ENCODE measurements at regions not wholly inside any gene's neighbourhood (a gene's known extent, or its start where the extent isn't known, plus 50 kb on each side); places are given as distances from the start of the nearest gene placed in this dataset.

GRCh38 chr2:128625963-128626759 lies 307.5 kb upstream of the HS6ST1 start:
- TF ChIP-seq CTCF (IDR thresholded peaks at IDR 0.05; ENCODE audit: control insufficient read depth, insufficient read depth, low read depth, low read length, missing control alignments) = no peak
- DNase-seq (ENCODE audit: low read depth) = no peak
- H3K4me3 ChIP-seq (ENCODE audit: control insufficient read depth, low read depth, low read length) = no peak overlapping the region

GRCh38 chr2:128626760-128627511 lies 308.3 kb upstream of the HS6ST1 start:
- no peak for TF ChIP-seq CTCF (IDR thresholded peaks at IDR 0.05; ENCODE audit: control insufficient read depth, insufficient read depth, low read depth, low read length, missing control alignments)
- no peak overlapping the region for H3K4me3 ChIP-seq (ENCODE audit: control insufficient read depth, low read depth, low read length)
- no peak for DNase-seq (ENCODE audit: low read depth)

GRCh38 chr2:128628206-128628605 lies 309.5 kb upstream of the HS6ST1 start:
- TF ChIP-seq CTCF (IDR thresholded peaks at IDR 0.05; ENCODE audit: control insufficient read depth, insufficient read depth, low read depth, low read length, missing control alignments) = no peak
- DNase-seq (ENCODE audit: low read depth) = no peak
- no peak overlapping the region for H3K4me3 ChIP-seq (ENCODE audit: control insufficient read depth, low read depth, low read length)

DNA sequence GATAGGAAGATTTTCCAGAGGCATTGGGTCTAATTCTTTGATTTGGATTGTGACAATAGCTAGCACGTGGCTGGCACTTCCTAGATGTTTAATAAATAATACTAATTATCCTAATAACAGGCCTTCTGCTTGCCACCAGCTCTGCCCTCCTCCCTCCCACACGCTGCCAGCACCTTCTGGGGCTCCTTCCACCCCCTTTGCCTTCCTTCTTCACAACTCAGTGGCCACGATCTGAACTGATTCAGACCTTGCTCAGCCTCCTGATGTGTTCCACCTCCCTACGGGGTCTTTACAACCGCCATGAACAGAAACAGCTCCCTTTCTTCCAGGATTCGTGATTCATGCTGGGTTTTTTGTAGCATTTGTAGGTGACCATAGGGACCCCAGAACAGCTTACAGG lies 310.3 kb upstream of the HS6ST1 start:
- H3K4me3 ChIP-seq (ENCODE audit: control insufficient read depth, low read depth, low read length) = no peak overlapping the region
- DNase-seq (ENCODE audit: low read depth) = no peak
- no peak for TF ChIP-seq CTCF (IDR thresholded peaks at IDR 0.05; ENCODE audit: control insufficient read depth, insufficient read depth, low read depth, low read length, missing control alignments)

DNA sequence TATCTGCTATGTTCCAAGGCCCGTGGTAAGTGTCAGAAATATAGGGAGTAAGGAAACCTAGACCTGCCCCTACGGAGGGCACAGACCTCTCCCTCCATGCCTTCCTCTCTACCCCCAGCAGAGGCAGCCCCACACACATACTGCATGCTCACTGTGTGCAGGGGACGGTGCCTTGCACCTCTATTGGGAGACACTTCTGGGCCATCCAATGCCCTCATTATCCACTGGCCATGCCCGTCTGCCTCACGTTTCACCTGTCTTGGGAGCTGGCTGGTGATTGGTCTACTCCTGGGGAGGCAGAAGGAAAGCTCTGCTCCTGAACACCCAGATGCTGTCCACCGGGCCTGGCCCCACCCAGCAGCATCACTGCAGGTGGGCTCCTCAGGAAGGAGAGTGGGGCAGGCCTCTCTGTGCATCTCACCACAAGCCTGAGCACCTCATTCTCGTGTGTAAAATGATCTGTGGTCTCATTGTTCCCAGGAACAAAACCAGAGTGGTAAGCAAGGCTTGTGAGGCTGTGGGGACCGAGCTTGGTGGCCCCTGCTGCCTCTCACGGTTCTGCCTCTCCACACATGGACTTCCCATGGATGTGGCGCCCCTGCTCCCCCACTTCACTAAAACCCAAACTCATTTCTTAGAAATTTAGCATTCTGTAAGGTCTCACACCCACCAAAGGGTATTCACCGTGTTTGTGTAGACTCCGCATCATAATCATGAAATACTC lies 312.5 kb upstream of the HS6ST1 start:
- no peak for TF ChIP-seq CTCF (IDR thresholded peaks at IDR 0.05; ENCODE audit: control insufficient read depth, insufficient read depth, low read depth, low read length, missing control alignments)
- no peak for DNase-seq (ENCODE audit: low read depth)
- H3K4me3 ChIP-seq (ENCODE audit: control insufficient read depth, low read depth, low read length) = no peak overlapping the region

- no peak for DNase-seq (ENCODE audit: low read depth)
- TF ChIP-seq CTCF (IDR thresholded peaks at IDR 0.05; ENCODE audit: control insufficient read depth, insufficient read depth, low read depth, low read length, missing control alignments) = no peak
- no peak overlapping the region for H3K4me3 ChIP-seq (ENCODE audit: control insufficient read depth, low read depth, low read length)
Observed at GRCh38 chr2:128631698-128632500, 313.2 kb upstream of the HS6ST1 start.
